H4 (cell line): ENCODE measurements at regions not wholly inside any gene's neighbourhood (a gene's known extent, or its start where the extent isn't known, plus 50 kb on each side); places are given as distances from the start of the nearest gene placed in this dataset.

ENCODE experiments used
- DNase-seq: peaks from one replicate; pipeline ENCODE4 v3.0.0-alpha.2; 2015; ENCODE audit warnings: low spot score

GRCh38 chr4:14842964-14843630 lies 159.2 kb upstream of the CPEB2 start:
- no peak for DNase-seq

- no peak for DNase-seq
These were observed 158.2 kb upstream of the CPEB2 start for GRCh38 chr4:14844061-14844460.

- no peak for DNase-seq
These were observed 154.1 kb upstream of the CPEB2 start for GRCh38 chr4:14848229-14848628.

GRCh38 chr4:14850455-14851097 lies 151.7 kb upstream of the CPEB2 start:
- no peak for DNase-seq

- DNase-seq, result peak; percentile 20
These were observed 148.9 kb upstream of the CPEB2 start for GRCh38 chr4:14853176-14853943.

- DNase-seq, result no peak
These were observed 146.6 kb upstream of the CPEB2 start for GRCh38 chr4:14855719-14856061.

GRCh38 chr4:14856062-14856933 lies 146.0 kb upstream of the CPEB2 start:
- peak; percentile 96 for DNase-seq

- no peak for DNase-seq
These were observed 145.4 kb upstream of the CPEB2 start for GRCh38 chr4:14856934-14857235.

GRCh38 chr4:14857475-14857874 lies 144.8 kb upstream of the CPEB2 start:
- no peak for DNase-seq

GRCh38 chr4:14857981-14858380 lies 144.3 kb upstream of the CPEB2 start:
- no peak for DNase-seq

GRCh38 chr4:14862891-14863290 lies 139.4 kb upstream of the CPEB2 start:
- DNase-seq, result no peak

- no peak for DNase-seq
These were observed 138.6 kb upstream of the CPEB2 start for GRCh38 chr4:14863418-14864364.

- no peak for DNase-seq
These were observed 137.8 kb upstream of the CPEB2 start for GRCh38 chr4:14864365-14865030.

GRCh38 chr4:14865031-14865366 lies 137.3 kb upstream of the CPEB2 start:
- DNase-seq, result no peak

- DNase-seq, result no peak
These were observed 136.5 kb upstream of the CPEB2 start for GRCh38 chr4:14865804-14866203.

- DNase-seq, result no peak
These were observed 134.4 kb upstream of the CPEB2 start for GRCh38 chr4:14867847-14868246.

GRCh38 chr4:14868426-14869395 lies 133.6 kb upstream of the CPEB2 start:
- DNase-seq, result no peak

GRCh38 chr4:14871676-14872430 lies 130.4 kb upstream of the CPEB2 start:
- DNase-seq, result no peak

- DNase-seq, result no peak
These were observed 127.3 kb upstream of the CPEB2 start for GRCh38 chr4:14874990-14875389.
